GM18951 (cell line): ENCODE measurements at regions not wholly inside any gene's neighbourhood (a gene's known extent, or its start where the extent isn't known, plus 50 kb on each side); places are given as distances from the start of the nearest gene placed in this dataset.

Source experiments
- POLR2A ChIP-seq: IDR thresholded peaks from 4 replicates; pipeline ENCODE4 v1.6.1; 2011; ENCODE audit warnings: mild to moderate bottlenecking; ENCODE audit not compliant: insufficient read length, insufficient read depth; ENCODE audit errors: extremely low read depth
- in situ Hi-C: fragments of 300-500 bp; cut with MboI; formaldehyde crosslinking; loops from one replicate; pipeline ENCODE4 v1.12.0; 2022; ENCODE audit warnings: low sequenced_read_pairs, mixed read lengths, inconsistent platforms; ENCODE audit not compliant: unreplicated experiment

DNA sequence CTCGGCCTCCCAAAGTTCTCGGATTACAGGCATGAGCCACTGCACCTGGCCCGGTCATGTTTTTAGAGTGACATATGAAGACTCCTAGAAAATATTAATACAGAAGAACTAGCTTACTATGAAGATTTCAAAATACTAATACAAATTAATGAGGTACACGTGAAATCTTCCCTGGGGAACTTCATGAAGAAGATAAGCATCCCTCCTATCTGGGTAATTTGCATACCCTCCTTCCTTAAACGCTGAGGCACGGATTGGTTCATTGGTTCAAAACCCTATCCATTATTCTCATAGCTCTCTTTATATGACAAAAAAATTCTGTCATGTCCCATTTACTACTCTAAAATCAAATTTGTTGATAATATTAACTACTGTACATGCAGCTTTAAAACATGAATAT lies 224.8 kb upstream of the KLF14 start:
- peak; percentile 11 for TF ChIP-seq POLR2A
- in situ Hi-C loops: no loop called here

DNA sequence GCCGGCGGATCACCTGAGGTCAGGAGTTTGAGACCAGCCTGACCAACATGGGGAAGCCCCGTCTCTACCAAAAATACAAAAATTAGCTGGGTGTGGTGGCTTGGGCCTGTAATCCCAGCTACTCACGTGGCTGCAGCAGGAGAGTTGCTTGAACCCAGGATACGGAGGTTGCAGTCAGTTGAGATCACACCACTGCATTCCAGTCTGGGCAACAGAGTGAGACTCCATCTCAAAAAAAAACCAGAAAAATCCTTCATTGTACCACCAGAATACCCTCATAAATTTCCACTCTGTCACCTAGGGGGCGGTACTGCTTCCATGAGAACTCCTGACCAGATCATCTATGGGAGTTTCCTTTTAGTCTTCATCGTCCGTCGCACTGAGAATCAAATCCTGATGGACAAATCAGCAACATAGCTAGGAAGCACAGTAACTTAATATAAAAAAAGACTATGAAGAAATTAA lies 225.8 kb upstream of the KLF14 start:
- in situ Hi-C loops: no loop called here
- no peak for TF ChIP-seq POLR2A

GRCh38 chr7:130960208-130960988 lies 226.4 kb upstream of the KLF14 start:
- TF ChIP-seq POLR2A: no peak
- in situ Hi-C loops: no loop called here

- in situ Hi-C loops: no loop called here
- peak; percentile 97 for TF ChIP-seq POLR2A
These were observed 227.2 kb upstream of the KLF14 start for GRCh38 chr7:130961128-130961601.

- in situ Hi-C loops: no loop called here
- no peak for TF ChIP-seq POLR2A
These were observed 228.1 kb upstream of the KLF14 start for GRCh38 chr7:130962109-130962508.

GRCh38 chr7:130963339-130963738 lies 229.3 kb upstream of the KLF14 start:
- in situ Hi-C loops: no loop called here
- no peak for TF ChIP-seq POLR2A

GRCh38 chr7:130965515-130965914 lies 231.5 kb upstream of the KLF14 start:
- TF ChIP-seq POLR2A: no peak
- in situ Hi-C loops: no loop called here

DNA sequence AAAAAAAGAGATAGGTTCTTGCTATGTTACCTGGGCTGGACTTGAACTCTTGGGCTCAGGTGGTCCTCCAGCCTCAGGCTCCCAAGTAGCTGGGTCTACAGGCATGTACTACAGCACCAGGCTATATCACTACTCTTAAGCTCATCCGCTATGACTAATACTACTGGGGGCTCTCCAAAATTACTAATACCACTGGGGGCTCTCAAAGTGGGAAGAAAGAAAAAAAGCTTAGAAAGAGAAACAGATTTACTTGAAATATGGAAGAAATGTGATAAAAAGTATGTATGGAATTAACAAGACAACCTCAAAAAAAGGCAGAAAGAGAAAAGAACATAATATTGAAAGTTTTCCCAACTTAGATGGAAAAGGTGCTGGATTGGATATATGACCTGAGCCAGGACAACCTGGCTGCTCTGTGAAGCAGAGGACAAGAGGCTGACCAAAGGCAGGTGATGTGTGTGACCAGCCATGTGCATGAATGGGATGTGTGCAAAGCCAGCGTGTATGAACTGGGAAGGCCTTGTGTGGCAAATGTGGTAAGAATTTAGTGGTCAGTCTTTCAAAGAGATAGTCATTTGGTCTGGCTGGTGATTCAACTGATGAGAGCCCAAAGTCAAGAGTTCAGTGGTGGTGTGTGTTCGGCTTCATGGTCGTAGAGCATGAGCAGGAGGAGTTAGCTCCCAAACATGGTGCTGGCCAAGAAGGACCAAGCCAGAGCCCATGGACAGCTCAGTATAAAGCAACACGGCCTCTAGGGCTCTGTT lies 232.4 kb upstream of the KLF14 start:
- TF ChIP-seq POLR2A: no peak
- in situ Hi-C loops: no loop called here

GRCh38 chr7:130970196-130970595 lies 236.2 kb upstream of the KLF14 start:
- TF ChIP-seq POLR2A: no peak

GRCh38 chr7:130970696-130971095 lies 236.7 kb upstream of the KLF14 start:
- in situ Hi-C loops: no loop called here
- TF ChIP-seq POLR2A: no peak

More at GRCh38 chr7:130970196-130970595, 236.2 kb upstream of the KLF14 start:
- in situ Hi-C loops: no loop called here

GRCh38 chr7:130971297-130971696 lies 237.3 kb upstream of the KLF14 start:
- in situ Hi-C loops: no loop called here
- no peak for TF ChIP-seq POLR2A

GRCh38 chr7:130972201-130972600 lies 238.2 kb upstream of the KLF14 start:
- no peak for TF ChIP-seq POLR2A
- in situ Hi-C loops: no loop called here

DNA sequence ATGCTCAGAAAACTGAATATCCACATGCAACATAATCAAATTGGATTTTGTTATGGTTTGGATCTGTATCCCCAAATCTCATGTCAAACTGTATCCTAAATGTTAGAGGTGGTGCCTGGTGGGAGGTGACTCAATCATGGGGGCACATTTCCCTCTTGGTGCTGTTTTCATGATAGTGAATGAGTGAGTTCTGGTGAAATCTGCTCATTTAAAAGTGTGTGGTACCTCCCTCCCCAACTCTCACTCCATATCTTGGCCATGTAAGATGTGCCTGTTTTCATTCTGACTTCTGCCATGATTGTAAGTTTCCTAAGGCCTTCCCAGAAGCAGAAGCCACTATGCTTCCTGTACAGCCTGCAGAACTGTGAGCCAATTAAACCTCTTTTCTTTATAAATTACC lies 239.6 kb upstream of the KLF14 start:
- TF ChIP-seq POLR2A: no peak
- in situ Hi-C loops: no loop called here

- in situ Hi-C loops: no loop called here
- TF ChIP-seq POLR2A: no peak
These were observed 240.2 kb upstream of the KLF14 start for GRCh38 chr7:130974169-130974568.

DNA sequence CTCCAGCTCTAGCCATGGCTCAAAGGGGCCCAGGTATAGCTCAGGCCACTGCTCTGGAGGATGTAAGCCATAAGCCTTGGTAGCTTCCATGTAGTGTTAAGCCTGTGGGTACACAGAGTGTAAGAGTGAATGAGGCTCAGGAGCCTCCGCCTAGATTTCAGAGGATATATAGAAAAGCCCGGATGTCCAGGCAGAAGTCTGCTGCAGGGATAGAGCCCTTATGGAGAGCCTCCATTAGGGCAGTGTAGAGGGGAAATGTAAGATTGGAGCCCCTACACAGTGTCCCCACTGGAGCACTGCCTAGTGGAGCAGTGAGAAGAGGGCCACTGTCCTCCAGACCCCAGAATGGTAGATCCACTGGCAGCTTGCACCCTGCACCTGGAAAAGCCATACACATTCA lies 240.8 kb upstream of the KLF14 start:
- no peak for TF ChIP-seq POLR2A
- in situ Hi-C loops: no loop called here
